HepG2 (cell line): ENCODE measurements at regions not wholly inside any gene's neighbourhood (a gene's known extent, or its start where the extent isn't known, plus 50 kb on each side); places are given as distances from the start of the nearest gene placed in this dataset.

Experiments used
- ATAC-seq: fragments of 200-7000 bp; cut with Tn5 transposase; 3 replicates; pipeline ENCODE4 v1.9.1; 2020; ENCODE audit warnings: mild to moderate bottlenecking, moderate library complexity
- BruUV-seq: library from RNA; stranded (reverse); fragments of 400-500 nt; replicated peaks from 2 replicates; lab custom pipeline; 2021; lab: Mats Ljungman, UMichigan
- CTCF ChIA-PET: fragments of 300-600 bp; formaldehyde crosslinking; extraction: SDS; loops from one replicate; lab custom pipeline; 2021; ENCODE audit warnings: low total read pairs, inconsistent platforms, low intra/inter-chr PET ratio; lab: Yijun Ruan, JAX
- POLR2A ChIA-PET: fragments of 350-600 bp; sonication (Branson Sonifier 250); formaldehyde crosslinking; loops from one replicate; lab custom pipeline; 2020; ENCODE audit warnings: antibody characterized with exemption, inconsistent platforms; lab: Yijun Ruan, JAX
- DNase-seq: peaks from one replicate; pipeline ENCODE4 v3.0.0-alpha.2; 2015; ENCODE audit warnings: low spot score
- FAIRE-seq: peaks from 3 replicates; lab custom pipeline; 2011; peaks lifted over from hg19 to GRCh38; lab: Jason Lieb, UNC
- H2AFZ ChIP-seq: one replicate; pipeline ENCODE4 v1.6.1; 2011; ENCODE audit warnings: low read length, inconsistent platforms
- H3K27ac ChIP-seq: fragments of 300-600 bp; 3 replicates; pipeline ENCODE4 v1.8.0; 2011; ENCODE audit warnings: mixed run types, mild to moderate bottlenecking, mixed read lengths, low read length, inconsistent platforms; ENCODE audit not compliant: insufficient read depth; ENCODE audit errors: extremely low read length
- H3K27me3 ChIP-seq, 2 experiments: fragments of 200-600 bp in 1 of 2; 2 replicates in 1 of 2; 3 replicates in 1 of 2; pipeline versions ENCODE4 v1.6.0 to v1.8.0; 2011; ENCODE audit warnings: low read length in 2 of 2, mild to moderate bottlenecking in 2 of 2, moderate library complexity in 2 of 2, inconsistent platforms in 1 of 2; ENCODE audit not compliant: insufficient read depth in 2 of 2, control insufficient read depth in 1 of 2
- H3K36me3 ChIP-seq, 2 experiments: fragments of 200-600 bp in 1 of 2; replicated peaks in 1 of 2; 2 replicates in 1 of 2; 3 replicates in 1 of 2; pipeline versions ENCODE4 v1.5.1 to v1.8.0; 2011; ENCODE audit warnings: low read length in 2 of 2, inconsistent platforms in 1 of 2; ENCODE audit not compliant: insufficient read depth in 2 of 2, control insufficient read depth in 1 of 2
- H3K4me1 ChIP-seq: 2 replicates; pipeline ENCODE4 v1.5.1; 2012; ENCODE audit warnings: low read length, inconsistent platforms; ENCODE audit not compliant: insufficient read depth
- H3K4me2 ChIP-seq: 2 replicates; pipeline ENCODE4 v1.6.0; 2011; ENCODE audit warnings: low read depth, low read length, inconsistent platforms
- H3K4me3 ChIP-seq, 3 experiments: fragments of 200-600 bp in 1 of 3; sonication (generic), shearing (Covaris generic) in 1 of 3; replicated peaks in 1 of 3; 2 replicates each; pipeline ENCODE4 v1.5.1; 2011 to 2016; ENCODE audit warnings: low read length in 3 of 3, inconsistent platforms in 2 of 3, low read depth in 2 of 3, mild to moderate bottlenecking in 2 of 3, control low read depth in 1 of 3, mixed read lengths in 1 of 3; ENCODE audit not compliant: insufficient read depth in 1 of 3
- H3K79me2 ChIP-seq: one replicate; pipeline ENCODE4 v1.6.1; 2011; ENCODE audit warnings: low read length, inconsistent platforms; ENCODE audit not compliant: insufficient read depth
- H3K9ac ChIP-seq: 2 replicates; pipeline ENCODE4 v1.6.0; 2011; ENCODE audit warnings: mild to moderate bottlenecking, low read depth, low read length, inconsistent platforms; ENCODE audit not compliant: insufficient read depth
- H3K9me3 ChIP-seq: 2 replicates; pipeline ENCODE4 v1.5.1; 2012; ENCODE audit warnings: mild to moderate bottlenecking, low read length
- H4K20me1 ChIP-seq: 2 replicates; pipeline ENCODE4 v1.6.0; 2011; ENCODE audit warnings: inconsistent platforms, mild to moderate bottlenecking, low read length, moderate library complexity; ENCODE audit not compliant: insufficient read depth
- ARID2 ChIP-seq: sonication (generic); formaldehyde crosslinking; IDR thresholded peaks from 2 replicates; pipeline ENCODE4 v1.8.1; 2022; ENCODE audit warnings: mild to moderate bottlenecking, missing genetic modification reagents, borderline replicate concordance
- GATAD1 ChIP-seq: IDR thresholded peaks from 2 replicates; pipeline ENCODE4 v1.6.1; 2016; ENCODE audit warnings: missing genetic modification reagents, missing compliant biosample characterization
- PHF5A ChIP-seq: IDR thresholded peaks from one replicate; pipeline ENCODE4 v1.6.1; 2018; ENCODE audit warnings: low read depth, missing genetic modification reagents; ENCODE audit not compliant: unreplicated experiment
- PRMT3 ChIP-seq: sonication (generic); formaldehyde crosslinking; IDR thresholded peaks from 2 replicates; pipeline ENCODE4 v1.8.1; 2022; ENCODE audit warnings: low read depth, mild to moderate bottlenecking, moderate library complexity, missing genetic modification reagents, borderline replicate concordance
- SRSF1 ChIP-seq: fragments of 200-400 bp; formaldehyde crosslinking; optimal IDR thresholded peaks from 2 replicates; pipeline ENCODE3; 2017; ENCODE audit warnings: mild to moderate bottlenecking, low read depth, low read length, moderate library complexity
- ZEB1 ChIP-seq: IDR thresholded peaks from 2 replicates; pipeline ENCODE4 v1.6.1; 2012; ENCODE audit warnings: mild to moderate bottlenecking, low read depth, inconsistent platforms; ENCODE audit not compliant: insufficient replicate concordance
- ZFP62 ChIP-seq: sonication (generic); formaldehyde crosslinking; IDR thresholded peaks from 2 replicates; pipeline ENCODE4 v1.4.0; 2020; ENCODE audit warnings: missing genetic modification reagents
- ZNF34 ChIP-seq: sonication (generic); formaldehyde crosslinking; IDR thresholded peaks from 2 replicates; pipeline ENCODE4 v1.4.0; 2020; ENCODE audit warnings: mild to moderate bottlenecking, missing genetic modification reagents, borderline replicate concordance
- ZNF773 ChIP-seq: sonication (generic); formaldehyde crosslinking; IDR thresholded peaks from 2 replicates; pipeline ENCODE4 v1.4.0; 2020; ENCODE audit warnings: missing genetic modification reagents, borderline replicate concordance
- WGBS: methylation state at CpG from one replicate; pipeline ENCODE4 v1.1.6; 2017; ENCODE audit warnings: low lambda C conversion rate; 5-methylcytosine and 5-hydroxymethylcytosine counted together
- in situ Hi-C: cut with HindIII; loops from 2 replicates; pipeline ENCODE4 v1.10.0; 2017; ENCODE audit warnings: low pct_unique_long_range_greater_than_20kb; ENCODE audit not compliant: extremely low pct_ligation_motif_present
- intact Hi-C: fragments of 100-400 bp; cut with micrococcal nuclease; formaldehyde crosslinking; loops from one replicate; pipeline ENCODE4 v1.10.0; 2022; ENCODE audit not compliant: unreplicated experiment
- TF ChIP-seq, protein P1 (sequence below), 2 experiments: sonication (generic) in 1 of 2; formaldehyde crosslinking in 1 of 2; IDR thresholded peaks; 2 replicates each; pipeline versions ENCODE4 v1.6.1 to v1.9.0; 2014 to 2022; ENCODE audit warnings: antibody characterized with exemption in 1 of 2, borderline replicate concordance in 1 of 2, inconsistent platforms in 1 of 2, low read depth in 1 of 2, missing genetic modification reagents in 1 of 2
- TF ChIP-seq, protein P2 (sequence below): sonication (generic); formaldehyde crosslinking; IDR thresholded peaks from 2 replicates; pipeline ENCODE4; 2020; ENCODE audit warnings: missing genetic modification reagents, mild to moderate bottlenecking, borderline replicate concordance
- TF ChIP-seq, protein P3 (sequence below): sonication (generic); formaldehyde crosslinking; IDR thresholded peaks from 2 replicates; pipeline ENCODE4 v1.8.1; 2023; ENCODE audit warnings: mild to moderate bottlenecking, missing genetic modification reagents
- TF ChIP-seq, protein P4 (sequence below): sonication (generic); formaldehyde crosslinking; IDR thresholded peaks from 2 replicates; pipeline ENCODE4 v1.4.0; 2020; ENCODE audit warnings: mild to moderate bottlenecking, missing genetic modification reagents

DNA sequence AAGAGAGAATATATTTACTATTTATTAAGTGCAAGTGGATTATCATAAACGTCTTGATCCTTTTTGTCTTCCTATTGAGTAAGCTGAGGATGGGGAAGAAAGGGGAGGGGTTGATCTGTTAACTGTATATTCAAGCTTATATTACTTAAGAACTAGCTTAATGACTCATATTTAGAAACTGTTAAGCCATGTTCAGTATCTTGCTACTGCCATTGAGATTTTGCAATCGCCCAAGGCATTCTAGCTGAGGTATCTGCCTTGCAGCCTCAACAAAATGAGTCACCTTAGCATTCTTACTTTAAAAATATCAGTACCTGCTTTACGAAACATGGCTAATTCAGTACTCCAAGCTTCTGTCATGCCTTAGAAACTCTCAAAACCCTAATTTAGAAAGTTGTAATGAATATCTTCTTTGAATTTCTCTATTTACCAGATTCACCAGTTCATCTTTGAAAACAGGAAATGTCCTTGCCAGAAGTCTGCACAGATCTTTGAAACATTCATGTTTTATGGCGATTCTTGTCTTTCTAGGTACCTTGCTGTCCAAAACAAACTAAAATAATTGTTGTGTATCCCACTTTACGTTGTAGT, 76.1 kb downstream of the ALG10B start:
- Histone ChIP-seq H3K9ac (no peak overlapping the region), H3K27me3 (no peaks in the 10 kb centered on the region), H2AFZ (no peak overlapping the region), H4K20me1 (no peaks in the 10 kb centered on the region)
- no peak for TF ChIP-seq PRMT3 (CRISPR knock-in tag)
- TF ChIP-seq, protein P1, sequence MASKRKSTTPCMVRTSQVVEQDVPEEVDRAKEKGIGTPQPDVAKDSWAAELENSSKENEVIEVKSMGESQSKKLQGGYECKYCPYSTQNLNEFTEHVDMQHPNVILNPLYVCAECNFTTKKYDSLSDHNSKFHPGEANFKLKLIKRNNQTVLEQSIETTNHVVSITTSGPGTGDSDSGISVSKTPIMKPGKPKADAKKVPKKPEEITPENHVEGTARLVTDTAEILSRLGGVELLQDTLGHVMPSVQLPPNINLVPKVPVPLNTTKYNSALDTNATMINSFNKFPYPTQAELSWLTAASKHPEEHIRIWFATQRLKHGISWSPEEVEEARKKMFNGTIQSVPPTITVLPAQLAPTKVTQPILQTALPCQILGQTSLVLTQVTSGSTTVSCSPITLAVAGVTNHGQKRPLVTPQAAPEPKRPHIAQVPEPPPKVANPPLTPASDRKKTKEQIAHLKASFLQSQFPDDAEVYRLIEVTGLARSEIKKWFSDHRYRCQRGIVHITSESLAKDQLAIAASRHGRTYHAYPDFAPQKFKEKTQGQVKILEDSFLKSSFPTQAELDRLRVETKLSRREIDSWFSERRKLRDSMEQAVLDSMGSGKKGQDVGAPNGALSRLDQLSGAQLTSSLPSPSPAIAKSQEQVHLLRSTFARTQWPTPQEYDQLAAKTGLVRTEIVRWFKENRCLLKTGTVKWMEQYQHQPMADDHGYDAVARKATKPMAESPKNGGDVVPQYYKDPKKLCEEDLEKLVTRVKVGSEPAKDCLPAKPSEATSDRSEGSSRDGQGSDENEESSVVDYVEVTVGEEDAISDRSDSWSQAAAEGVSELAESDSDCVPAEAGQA (IDR thresholded peaks at IDR 0.05; ENCODE audit: low read depth) = no peak
- TF ChIP-seq, protein P1 (CRISPR knock-in tag; IDR thresholded peaks at IDR 0.05; ENCODE audit: borderline replicate concordance) = no peak
- TF ChIP-seq, protein P2, sequence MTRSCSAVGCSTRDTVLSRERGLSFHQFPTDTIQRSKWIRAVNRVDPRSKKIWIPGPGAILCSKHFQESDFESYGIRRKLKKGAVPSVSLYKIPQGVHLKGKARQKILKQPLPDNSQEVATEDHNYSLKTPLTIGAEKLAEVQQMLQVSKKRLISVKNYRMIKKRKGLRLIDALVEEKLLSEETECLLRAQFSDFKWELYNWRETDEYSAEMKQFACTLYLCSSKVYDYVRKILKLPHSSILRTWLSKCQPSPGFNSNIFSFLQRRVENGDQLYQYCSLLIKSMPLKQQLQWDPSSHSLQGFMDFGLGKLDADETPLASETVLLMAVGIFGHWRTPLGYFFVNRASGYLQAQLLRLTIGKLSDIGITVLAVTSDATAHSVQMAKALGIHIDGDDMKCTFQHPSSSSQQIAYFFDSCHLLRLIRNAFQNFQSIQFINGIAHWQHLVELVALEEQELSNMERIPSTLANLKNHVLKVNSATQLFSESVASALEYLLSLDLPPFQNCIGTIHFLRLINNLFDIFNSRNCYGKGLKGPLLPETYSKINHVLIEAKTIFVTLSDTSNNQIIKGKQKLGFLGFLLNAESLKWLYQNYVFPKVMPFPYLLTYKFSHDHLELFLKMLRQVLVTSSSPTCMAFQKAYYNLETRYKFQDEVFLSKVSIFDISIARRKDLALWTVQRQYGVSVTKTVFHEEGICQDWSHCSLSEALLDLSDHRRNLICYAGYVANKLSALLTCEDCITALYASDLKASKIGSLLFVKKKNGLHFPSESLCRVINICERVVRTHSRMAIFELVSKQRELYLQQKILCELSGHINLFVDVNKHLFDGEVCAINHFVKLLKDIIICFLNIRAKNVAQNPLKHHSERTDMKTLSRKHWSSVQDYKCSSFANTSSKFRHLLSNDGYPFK (CRISPR knock-in tag) = no peak
- TF ChIP-seq ZNF773 (CRISPR knock-in tag) = no peak
- TF ChIP-seq ARID2 (CRISPR knock-in tag) = no peak
- TF ChIP-seq, protein P3, sequence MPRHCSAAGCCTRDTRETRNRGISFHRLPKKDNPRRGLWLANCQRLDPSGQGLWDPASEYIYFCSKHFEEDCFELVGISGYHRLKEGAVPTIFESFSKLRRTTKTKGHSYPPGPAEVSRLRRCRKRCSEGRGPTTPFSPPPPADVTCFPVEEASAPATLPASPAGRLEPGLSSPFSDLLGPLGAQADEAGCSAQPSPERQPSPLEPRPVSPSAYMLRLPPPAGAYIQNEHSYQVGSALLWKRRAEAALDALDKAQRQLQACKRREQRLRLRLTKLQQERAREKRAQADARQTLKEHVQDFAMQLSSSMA (CRISPR knock-in tag) = no peak
- no peak for TF ChIP-seq PHF5A
- TF ChIP-seq ZFP62 = no peak
- TF ChIP-seq, protein P4, sequence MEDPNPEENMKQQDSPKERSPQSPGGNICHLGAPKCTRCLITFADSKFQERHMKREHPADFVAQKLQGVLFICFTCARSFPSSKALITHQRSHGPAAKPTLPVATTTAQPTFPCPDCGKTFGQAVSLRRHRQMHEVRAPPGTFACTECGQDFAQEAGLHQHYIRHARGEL (CRISPR knock-in tag) = no peak
- TF ChIP-seq GATAD1 = no peak
- TF ChIP-seq SRSF1 = no peak
- TF ChIP-seq ZNF34 (CRISPR knock-in tag) = no peak
- TF ChIP-seq ZEB1 = no peak
- TF ChIP-seq, all 625 proteins: peak for 0
- 0% methylated on average over 5 of the region's 5 CpGs for WGBS
- intact Hi-C loops (no loop called here), in situ Hi-C loops (no loop called here)
- DNase-seq (no peak), FAIRE-seq (no peak), ATAC-seq (no peak)
- Histone ChIP-seq H3K79me2 (no peaks in the 10 kb centered on the region), H3K9me3 (no peaks in the 10 kb centered on the region), H3K36me3 (no peaks in the 10 kb centered on the region), H3K4me3 (no peak overlapping the region), H3K4me1 (no peaks in the 10 kb centered on the region), H3K27ac (no peak overlapping the region), H3K4me2 (no peak overlapping the region)
- BruUV-seq = no TSS peak
- CTCF ChIA-PET = no interaction called here
- POLR2A ChIA-PET = no interaction called here
